HG02981 (cell line): ENCODE measurements at regions not wholly inside any gene's neighbourhood (a gene's known extent, or its start where the extent isn't known, plus 50 kb on each side); places are given as distances from the start of the nearest gene placed in this dataset.

Experiments used
- ATAC-seq: cut with Tn5 transposase; IDR thresholded peaks from one replicate; pipeline ENCODE4 v1.9.1; 2021; ENCODE audit warnings: mild to moderate bottlenecking, moderate library complexity; ENCODE audit not compliant: unreplicated experiment

- ATAC-seq = no peak
Measured at GRCh38 chr7:25789701-25790640, 362.0 kb upstream of the NFE2L3 start.

- ATAC-seq = no peak
Measured at GRCh38 chr7:25790963-25791362, 361.0 kb upstream of the NFE2L3 start.

GRCh38 chr7:25792586-25792985 is 359.4 kb upstream of the NFE2L3 start:
- no peak for ATAC-seq

- no peak for ATAC-seq
Measured at GRCh38 chr7:25795824-25796235, 356.2 kb upstream of the NFE2L3 start.

GRCh38 chr7:25798344-25798743 is 353.7 kb upstream of the NFE2L3 start:
- no peak for ATAC-seq

GRCh38 chr7:25801214-25801613 is 350.8 kb upstream of the NFE2L3 start:
- ATAC-seq = no peak

GRCh38 chr7:25802057-25802456 is 349.9 kb upstream of the NFE2L3 start:
- ATAC-seq = no peak

- ATAC-seq = no peak
Measured at GRCh38 chr7:25802473-25802872, 349.5 kb upstream of the NFE2L3 start.

- no peak for ATAC-seq
Measured at GRCh38 chr7:25803117-25803887, 348.7 kb upstream of the NFE2L3 start.

GRCh38 chr7:25804154-25804553 is 347.8 kb upstream of the NFE2L3 start:
- no peak for ATAC-seq

- no peak for ATAC-seq
Measured at GRCh38 chr7:25805027-25805687, 346.8 kb upstream of the NFE2L3 start.

GRCh38 chr7:25807086-25807611 is 344.8 kb upstream of the NFE2L3 start:
- ATAC-seq = no peak

GRCh38 chr7:25809441-25809840 is 342.6 kb upstream of the NFE2L3 start:
- ATAC-seq = no peak

GRCh38 chr7:25812086-25812850 is 339.7 kb upstream of the NFE2L3 start:
- ATAC-seq = no peak

GRCh38 chr7:25813381-25813780 is 338.6 kb upstream of the NFE2L3 start:
- no peak for ATAC-seq

- no peak for ATAC-seq
Measured at GRCh38 chr7:25815711-25816110, 336.3 kb upstream of the NFE2L3 start.

GRCh38 chr7:25820432-25821040 is 331.5 kb upstream of the NFE2L3 start:
- ATAC-seq = no peak

GRCh38 chr7:25821225-25821624 is 330.8 kb upstream of the NFE2L3 start:
- ATAC-seq = no peak

GRCh38 chr7:25822823-25823222 is 329.2 kb upstream of the NFE2L3 start:
- ATAC-seq = no peak

GRCh38 chr7:25823571-25823970 is 328.4 kb upstream of the NFE2L3 start:
- no peak for ATAC-seq
